ENCODE measurements at regions not wholly inside any gene's neighbourhood (a gene's known extent, or its start where the extent isn't known, plus 50 kb on each side); places are given as distances from the start of the nearest gene placed in this dataset.

DNA sequence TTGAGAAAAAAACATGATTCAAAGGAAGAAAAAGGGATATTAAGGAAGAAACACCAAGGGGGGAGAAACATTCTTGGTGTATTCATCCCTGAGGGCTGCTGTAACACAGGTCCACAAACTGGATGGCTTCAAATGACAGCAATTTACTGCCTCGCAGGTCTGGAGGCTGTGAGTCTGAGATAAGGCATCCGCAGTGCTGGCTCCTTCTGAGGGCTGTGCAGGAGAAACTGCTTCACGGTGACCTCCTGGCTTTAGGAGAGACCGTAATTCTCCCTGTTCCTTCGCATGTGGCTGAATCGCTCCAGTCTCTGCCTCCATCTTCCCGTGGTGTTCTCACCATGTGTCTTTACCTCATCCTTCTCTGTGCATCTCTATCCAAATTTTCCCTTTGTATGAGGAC is 490.7 kb downstream of the EIPR1 start:
- Histone ChIP-seq H3K36me3 (no peaks in the 10 kb centered on the region), H3K9me3 (no peaks in the 10 kb centered on the region), H3K4me1 (no peaks in the 10 kb centered on the region), H3K4me3 (no peak overlapping the region), H3K27me3 (no peaks in the 10 kb centered on the region), H3K27ac (no peak overlapping the region)
- intact Hi-C loops (cut with DNase I) = no loop called here
- peak in 1 of 3 donors; percentile 6 for DNase-seq
- WGBS (ENCODE audit: insufficient coverage, low coverage, low lambda C conversion rate, missing lambda C conversion rate) = 58% methylated on average over 5 of the region's 7 CpGs
- no peak for ATAC-seq
- no peak for TF ChIP-seq POLR2A (IDR thresholded peaks at IDR 0.05)
- TF ChIP-seq, protein P1, sequence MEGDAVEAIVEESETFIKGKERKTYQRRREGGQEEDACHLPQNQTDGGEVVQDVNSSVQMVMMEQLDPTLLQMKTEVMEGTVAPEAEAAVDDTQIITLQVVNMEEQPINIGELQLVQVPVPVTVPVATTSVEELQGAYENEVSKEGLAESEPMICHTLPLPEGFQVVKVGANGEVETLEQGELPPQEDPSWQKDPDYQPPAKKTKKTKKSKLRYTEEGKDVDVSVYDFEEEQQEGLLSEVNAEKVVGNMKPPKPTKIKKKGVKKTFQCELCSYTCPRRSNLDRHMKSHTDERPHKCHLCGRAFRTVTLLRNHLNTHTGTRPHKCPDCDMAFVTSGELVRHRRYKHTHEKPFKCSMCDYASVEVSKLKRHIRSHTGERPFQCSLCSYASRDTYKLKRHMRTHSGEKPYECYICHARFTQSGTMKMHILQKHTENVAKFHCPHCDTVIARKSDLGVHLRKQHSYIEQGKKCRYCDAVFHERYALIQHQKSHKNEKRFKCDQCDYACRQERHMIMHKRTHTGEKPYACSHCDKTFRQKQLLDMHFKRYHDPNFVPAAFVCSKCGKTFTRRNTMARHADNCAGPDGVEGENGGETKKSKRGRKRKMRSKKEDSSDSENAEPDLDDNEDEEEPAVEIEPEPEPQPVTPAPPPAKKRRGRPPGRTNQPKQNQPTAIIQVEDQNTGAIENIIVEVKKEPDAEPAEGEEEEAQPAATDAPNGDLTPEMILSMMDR (IDR thresholded peaks at IDR 0.05) = no peak

DNA sequence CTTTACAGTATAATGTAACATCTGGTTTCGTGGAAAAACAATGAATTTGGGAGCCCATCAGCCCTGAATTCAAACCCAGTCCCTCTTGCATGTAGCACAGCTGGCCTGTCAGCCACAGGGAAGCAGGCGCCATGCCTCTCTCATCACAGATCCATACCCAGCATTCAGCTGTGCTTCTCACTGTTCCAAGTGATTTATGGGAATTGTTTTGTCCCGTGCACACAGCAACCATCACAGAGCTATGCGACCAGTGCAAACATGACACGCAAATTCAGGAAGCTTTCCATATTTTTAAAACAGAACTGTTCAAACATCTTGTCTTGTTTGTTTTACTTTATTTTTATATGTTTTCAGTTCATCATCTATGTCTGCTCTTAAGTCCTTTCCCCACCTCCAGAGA is 496.1 kb downstream of the EIPR1 start:
- Histone ChIP-seq H3K27me3 (no peaks in the 10 kb centered on the region), H3K4me3 (no peak overlapping the region), H3K27ac (no peak overlapping the region), H3K36me3 (no peaks in the 10 kb centered on the region), H3K4me1 (no peaks in the 10 kb centered on the region), H3K9me3 (no peaks in the 10 kb centered on the region)
- ATAC-seq = no peak
- intact Hi-C loops (cut with DNase I) = no loop called here
- DNase-seq = no peak
- TF ChIP-seq, protein P1 (IDR thresholded peaks at IDR 0.05) = no peak
- TF ChIP-seq POLR2A (IDR thresholded peaks at IDR 0.05) = no peak
- WGBS (ENCODE audit: insufficient coverage, low coverage, low lambda C conversion rate, missing lambda C conversion rate) = 78% methylated on average over 5 of the region's 5 CpGs

DNA sequence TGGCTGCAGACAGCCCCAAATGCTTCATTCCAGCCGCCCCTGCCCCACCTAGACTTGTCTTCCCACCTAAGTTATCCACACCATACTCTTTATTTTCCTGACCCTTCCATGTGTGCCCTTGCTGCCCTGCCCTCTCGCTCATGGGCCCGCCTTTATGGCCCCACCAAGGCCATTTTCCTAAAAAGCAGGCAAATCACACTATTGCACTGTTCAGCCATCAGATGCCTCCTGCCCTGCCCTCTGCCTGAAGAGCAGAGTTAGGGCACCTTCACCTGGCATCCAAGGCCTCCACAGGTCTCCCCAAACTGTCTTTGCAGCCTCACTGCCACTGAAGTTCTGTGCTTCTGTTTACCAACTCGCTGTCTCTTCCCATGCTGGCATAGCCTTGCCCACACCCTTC is 496.7 kb downstream of the EIPR1 start:
- TF ChIP-seq, protein P1 (IDR thresholded peaks at IDR 0.05) = no peak
- TF ChIP-seq POLR2A (IDR thresholded peaks at IDR 0.05) = no peak
- Histone ChIP-seq H3K36me3 (no peaks in the 10 kb centered on the region), H3K27me3 (no peaks in the 10 kb centered on the region), H3K9me3 (no peaks in the 10 kb centered on the region), H3K27ac (no peak overlapping the region), H3K4me1 (no peaks in the 10 kb centered on the region), H3K4me3 (no peak overlapping the region)
- ATAC-seq (no peak), DNase-seq (peak in 1 of 3 donors; percentile 14)
- intact Hi-C loops (cut with DNase I) = no loop called here
- 72% methylated on average over 4 of the region's 4 CpGs for WGBS (ENCODE audit: insufficient coverage, low coverage, low lambda C conversion rate, missing lambda C conversion rate)

DNA sequence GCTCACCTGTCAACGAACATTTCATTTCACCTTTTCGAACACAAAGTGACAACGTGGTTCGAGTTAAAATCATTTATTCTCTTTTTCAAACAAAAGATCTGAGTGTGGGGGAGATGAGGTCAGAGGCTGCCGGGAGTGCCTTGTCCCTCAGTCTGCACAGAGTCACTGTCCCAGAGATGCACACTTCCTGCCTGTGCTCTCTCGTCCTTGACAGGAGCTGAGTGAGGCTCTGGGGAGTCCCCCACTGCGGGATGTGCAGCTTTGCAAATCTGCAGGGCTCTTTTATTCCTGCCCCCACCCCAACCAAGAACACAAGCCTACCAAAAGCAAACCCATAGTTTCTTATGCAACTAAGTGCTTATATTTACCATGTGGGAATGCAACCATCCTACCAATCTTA is 497.8 kb downstream of the EIPR1 start:
- Histone ChIP-seq H3K27ac (no peak overlapping the region), H3K27me3 (no peaks in the 10 kb centered on the region), H3K36me3 (no peaks in the 10 kb centered on the region), H3K4me1 (no peaks in the 10 kb centered on the region), H3K4me3 (no peak overlapping the region), H3K9me3 (no peaks in the 10 kb centered on the region)
- no peak for TF ChIP-seq POLR2A (IDR thresholded peaks at IDR 0.05)
- TF ChIP-seq, protein P1 (IDR thresholded peaks at IDR 0.05) = no peak
- intact Hi-C loops (cut with DNase I) = no loop called here
- ATAC-seq = no peak
- WGBS (ENCODE audit: insufficient coverage, low coverage, low lambda C conversion rate, missing lambda C conversion rate) = 54% methylated on average over 5 of the region's 7 CpGs
- DNase-seq = no peak

DNA sequence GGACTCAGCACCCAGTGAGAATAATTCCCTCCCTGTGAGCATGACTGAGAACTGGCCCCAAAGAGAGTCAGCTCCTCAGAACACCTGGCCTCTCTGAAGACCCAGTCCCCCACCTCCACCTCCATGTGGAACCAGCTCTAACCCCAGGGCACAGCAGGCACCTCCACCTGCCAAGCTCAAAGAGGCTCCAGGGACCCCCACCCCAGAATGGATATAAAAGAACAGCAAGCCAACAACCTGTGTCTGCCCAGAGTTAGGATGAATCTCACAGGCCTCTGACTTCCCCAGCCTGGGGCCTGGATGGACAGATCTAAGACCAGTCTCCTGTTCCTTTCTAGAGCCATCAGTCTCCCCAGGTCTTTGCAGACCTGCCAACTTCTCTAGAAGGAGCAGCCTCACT is 498.5 kb downstream of the EIPR1 start:
- H3K4me3 ChIP-seq = no peak overlapping the region
- H3K4me1 ChIP-seq = no peaks in the 10 kb centered on the region
- H3K9me3 ChIP-seq = no peaks in the 10 kb centered on the region
- intact Hi-C loops (cut with DNase I) = no loop called here
- ATAC-seq = no peak
- H3K27ac ChIP-seq = no peak overlapping the region
- H3K27me3 ChIP-seq = no peaks in the 10 kb centered on the region
- no peaks in the 10 kb centered on the region for H3K36me3 ChIP-seq
- DNase-seq = peak in 1 of 3 donors; percentile 29
- TF ChIP-seq POLR2A (IDR thresholded peaks at IDR 0.05) = no peak
- TF ChIP-seq, protein P1 (IDR thresholded peaks at IDR 0.05) = no peak

Data from right lobe of liver (tissue), 6 donors.